H1 (cell line): ENCODE measurements at regions not wholly inside any gene's neighbourhood (a gene's known extent, or its start where the extent isn't known, plus 50 kb on each side); places are given as distances from the start of the nearest gene placed in this dataset.

ENCODE experiments used
- CTCF ChIA-PET: fragments of 300-600 bp; sonication (Branson Sonifier 250); formaldehyde crosslinking; loops from one replicate; lab custom pipeline; 2021; ENCODE audit not compliant: partially characterized antibody; lab: Charles Lee
- POLR2A ChIA-PET: fragments of 300-600 bp; sonication (Branson Sonifier 250); formaldehyde crosslinking; loops from one replicate; lab custom pipeline; 2021; ENCODE audit warnings: inconsistent platforms; ENCODE audit not compliant: partially characterized antibody; lab: Charles Lee
- DNase-seq, 2 experiments: peaks; one replicate each; pipeline versions ENCODE4 v3.0.0 to v3.0.0-alpha.2; 2010 to 2022; ENCODE audit warnings: low spot score in 2 of 2, low read depth in 1 of 2, mixed read lengths in 1 of 2
- FAIRE-seq: peaks from 2 replicates; lab custom pipeline; 2011; peaks lifted over from hg19 to GRCh38; lab: Jason Lieb, UNC
- H2AFZ ChIP-seq: 2 replicates; pipeline ENCODE4 v1.8.1; 2012; ENCODE audit warnings: low read length, inconsistent platforms
- H2AK5ac ChIP-seq: 2 replicates; pipeline ENCODE4 v1.6.1; 2013; ENCODE audit warnings: low read depth, low read length
- H2BK120ac ChIP-seq: replicated peaks from 2 replicates; pipeline ENCODE3; 2013; ENCODE audit warnings: low read depth, low read length, inconsistent platforms
- H2BK12ac ChIP-seq: 2 replicates; pipeline ENCODE4 v1.6.1; 2013; ENCODE audit warnings: low read depth, low read length
- H2BK15ac ChIP-seq: 2 replicates; pipeline ENCODE4 v1.6.1; 2013; ENCODE audit warnings: low read length
- H2BK20ac ChIP-seq: 2 replicates; pipeline ENCODE4 v1.6.1; 2013; ENCODE audit warnings: low read length
- H2BK5ac ChIP-seq: 2 replicates; pipeline ENCODE4 v1.6.1; 2013; ENCODE audit warnings: low read depth, low read length
- H3K14ac ChIP-seq: 2 replicates; pipeline ENCODE4 v1.6.1; 2013; ENCODE audit warnings: inconsistent platforms; ENCODE audit not compliant: insufficient read length
- H3K18ac ChIP-seq: 2 replicates; pipeline ENCODE4 v1.6.1; 2013; ENCODE audit warnings: low read length; ENCODE audit errors: extremely low read depth
- H3K23ac ChIP-seq: 2 replicates; pipeline ENCODE4 v1.6.1; 2013; ENCODE audit warnings: inconsistent platforms; ENCODE audit not compliant: insufficient read length
- H3K23me2 ChIP-seq: 2 replicates; pipeline ENCODE4 v1.6.1; 2013; ENCODE audit warnings: low read depth, low read length
- H3K27ac ChIP-seq: 2 replicates; pipeline ENCODE4 v1.6.1; 2011; ENCODE audit warnings: low read depth, low read length, inconsistent platforms
- H3K27me3 ChIP-seq, 4 experiments: replicated peaks in 1 of 4; 1 replicate in 1 of 4; 2 replicates in 3 of 4; pipeline versions ENCODE4 v1.6.1 to v1.8.1; 2011 to 2013; ENCODE audit warnings: low read length in 3 of 4, mild to moderate bottlenecking in 3 of 4, inconsistent platforms in 2 of 4, mixed read lengths in 2 of 4, moderate library complexity in 1 of 4; ENCODE audit not compliant: control insufficient read depth in 3 of 4, insufficient read depth in 3 of 4; ENCODE audit errors: extremely low read depth in 1 of 4
- H3K36me3 ChIP-seq, 4 experiments: 2 replicates each; pipeline versions ENCODE4 v1.6.1 to v1.8.1; 2011 to 2013; ENCODE audit warnings: mild to moderate bottlenecking in 4 of 4, low read length in 3 of 4, moderate library complexity in 2 of 4, control low read depth in 1 of 4, inconsistent platforms in 1 of 4; ENCODE audit not compliant: insufficient read depth in 4 of 4, control insufficient read depth in 2 of 4
- H3K4ac ChIP-seq: replicated peaks from 2 replicates; pipeline ENCODE3; 2013; ENCODE audit warnings: low read length, low read depth, mixed read lengths, inconsistent platforms; ENCODE audit not compliant: insufficient read length
- H3K4me1 ChIP-seq, 4 experiments: replicated peaks in 1 of 4; 1 replicate in 1 of 4; 2 replicates in 3 of 4; pipeline versions ENCODE4 v1.6.1 to v1.8.1; 2011 to 2013; ENCODE audit warnings: low read length in 3 of 4, inconsistent platforms in 2 of 4, mixed read lengths in 1 of 4; ENCODE audit not compliant: insufficient read depth in 4 of 4, control insufficient read depth in 3 of 4
- H3K4me2 ChIP-seq, 2 experiments: 2 replicates each; pipeline versions ENCODE4 v1.6.1 to v1.8.1; 2011 to 2013; ENCODE audit warnings: low read depth in 2 of 2, low read length in 2 of 2, control low read depth in 1 of 2, inconsistent platforms in 1 of 2, mild to moderate bottlenecking in 1 of 2; ENCODE audit not compliant: insufficient read depth in 1 of 2
- H3K4me3 ChIP-seq, 4 experiments: fragments of 200-600, 300-600 bp in 1 of 4; sonication (generic), shearing (Covaris generic), sonication (Bioruptor Twin) in 1 of 4; 2 replicates each; pipeline versions ENCODE4 v1.5.1 to v1.8.1; 2011 to 2016; ENCODE audit warnings: low read length in 4 of 4, low read depth in 3 of 4, control low read depth in 2 of 4, inconsistent platforms in 2 of 4, mild to moderate bottlenecking in 2 of 4, mixed read lengths in 1 of 4, moderate library complexity in 1 of 4; ENCODE audit not compliant: insufficient read depth in 2 of 4; ENCODE audit errors: extremely low read depth in 1 of 4
- H3K56ac ChIP-seq: replicated peaks from 2 replicates; pipeline ENCODE3; 2013; ENCODE audit warnings: low read depth, mild to moderate bottlenecking, mixed read lengths, low read length, inconsistent platforms; ENCODE audit not compliant: insufficient read length
- H3K79me1 ChIP-seq: 2 replicates; pipeline ENCODE4 v1.6.1; 2013; ENCODE audit warnings: low read depth, low read length, control low read depth
- H3K79me2 ChIP-seq, 2 experiments: 2 replicates each; pipeline versions ENCODE4 v1.6.1 to v1.8.1; 2012 to 2013; ENCODE audit warnings: low read length in 2 of 2, mild to moderate bottlenecking in 2 of 2, inconsistent platforms in 1 of 2; ENCODE audit not compliant: insufficient read depth in 2 of 2, control insufficient read depth in 1 of 2
- H3K9ac ChIP-seq, 4 experiments: replicated peaks in 1 of 4; 1 replicate in 1 of 4; 2 replicates in 3 of 4; pipeline versions ENCODE4 v1.6.1 to v1.8.1; 2011 to 2013; ENCODE audit warnings: low read depth in 3 of 4, low read length in 3 of 4, control low read depth in 2 of 4, mild to moderate bottlenecking in 2 of 4, moderate library complexity in 2 of 4, inconsistent platforms in 1 of 4; ENCODE audit errors: extremely low read depth in 1 of 4
- H3K9me3 ChIP-seq, 2 experiments: 2 replicates each; pipeline versions ENCODE4 v1.6.1 to v1.8.1; 2012 to 2013; ENCODE audit warnings: mild to moderate bottlenecking in 2 of 2, moderate library complexity in 2 of 2, control low read depth in 1 of 2, inconsistent platforms in 1 of 2, low read depth in 1 of 2, low read length in 1 of 2, mixed read lengths in 1 of 2; ENCODE audit not compliant: insufficient read depth in 2 of 2
- H4K20me1 ChIP-seq, 2 experiments: replicated peaks in 1 of 2; 2 replicates each; pipeline versions ENCODE3 to v1.8.1; 2011 to 2013; ENCODE audit warnings: inconsistent platforms in 2 of 2, low read length in 2 of 2, mild to moderate bottlenecking in 1 of 2; ENCODE audit not compliant: insufficient read depth in 2 of 2, control insufficient read depth in 1 of 2
- H4K5ac ChIP-seq: 2 replicates; pipeline ENCODE4 v1.6.1; 2013; ENCODE audit warnings: low read length, low read depth, mixed read lengths, inconsistent platforms; ENCODE audit not compliant: insufficient read length
- H4K8ac ChIP-seq: 2 replicates; pipeline ENCODE4 v1.8.0; 2013; ENCODE audit warnings: mild to moderate bottlenecking, moderate library complexity, low read length, inconsistent platforms; ENCODE audit not compliant: insufficient read depth; ENCODE audit errors: extremely low read depth
- H4K91ac ChIP-seq: replicated peaks from 2 replicates; pipeline ENCODE3; 2013; ENCODE audit warnings: low read length, mixed read lengths, inconsistent platforms; ENCODE audit not compliant: insufficient read length
- ASH2L ChIP-seq: fragments of 200-600, 300-600 bp; sonication (generic); IDR thresholded peaks from one replicate; pipeline ENCODE4 v1.7.1; 2017; ENCODE audit warnings: low read length
- BCL11A ChIP-seq, 2 experiments: IDR thresholded peaks; one replicate each; pipeline ENCODE4 v1.6.1; 2011; ENCODE audit warnings: low read depth in 2 of 2, low read length in 2 of 2, mild to moderate bottlenecking in 2 of 2
- CEBPB ChIP-seq: IDR thresholded peaks from 2 replicates; pipeline ENCODE4 v1.6.1; 2012; ENCODE audit warnings: low read depth, low read length
- CTBP2 ChIP-seq: IDR thresholded peaks from 2 replicates; pipeline ENCODE4 v1.7.0; 2011; ENCODE audit warnings: borderline replicate concordance, mild to moderate bottlenecking, moderate library complexity, mixed read lengths, low read length; ENCODE audit not compliant: insufficient read depth, insufficient read length
- FOSL1 ChIP-seq: IDR thresholded peaks from 2 replicates; pipeline ENCODE4 v1.6.1; 2011; ENCODE audit warnings: mild to moderate bottlenecking, low read depth, low read length, moderate library complexity; ENCODE audit not compliant: insufficient read depth
- KDM5A ChIP-seq: fragments of 200-600 bp; IDR thresholded peaks from 2 replicates; pipeline ENCODE4 v1.7.1; 2012; ENCODE audit warnings: mild to moderate bottlenecking, low read length, inconsistent platforms, mixed read lengths
- MAFK ChIP-seq: IDR thresholded peaks from 2 replicates; pipeline ENCODE4 v1.6.1; 2012; ENCODE audit warnings: low read depth, mild to moderate bottlenecking, improper control_type of control experiment, low read length
- PHF8 ChIP-seq: fragments of 200-600 bp; sonication (generic); conservative IDR thresholded peaks from 2 replicates; pipeline ENCODE4 v1.7.1; 2012; ENCODE audit warnings: low read depth, mild to moderate bottlenecking, inconsistent platforms, low read length, moderate library complexity
- RAD21 ChIP-seq, 2 experiments: IDR thresholded peaks in 1 of 2; conservative IDR thresholded peaks in 1 of 2; 2 replicates each; pipeline ENCODE4 v1.6.1; 2011; ENCODE audit warnings: low read depth in 2 of 2, low read length in 2 of 2, improper control_type of control experiment in 1 of 2, inconsistent platforms in 1 of 2, mild to moderate bottlenecking in 1 of 2, moderate library complexity in 1 of 2
- RNF2 ChIP-seq: fragments of 200-900, 300-1000 bp; sonication (generic); IDR thresholded peaks from 2 replicates; pipeline ENCODE4 v1.7.1; 2016; ENCODE audit warnings: borderline replicate concordance, low read depth, mild to moderate bottlenecking, antibody characterized with exemption, low read length; ENCODE audit not compliant: poor library complexity, severe bottlenecking; ENCODE audit errors: missing control alignments
- TAF1 ChIP-seq: IDR thresholded peaks from 2 replicates; pipeline ENCODE4 v1.6.1; 2011; ENCODE audit warnings: mild to moderate bottlenecking, low read depth, low read length
- TAF7 ChIP-seq: optimal IDR thresholded peaks from 2 replicates; pipeline ENCODE3; 2011; ENCODE audit warnings: low read depth, mild to moderate bottlenecking, inconsistent platforms, low read length, moderate library complexity, borderline replicate concordance
- WGBS, 2 experiments: shearing (Covaris generic) in 1 of 2; methylation state at CpG; one replicate each; pipeline versions ENCODE4 v1.1.6 to v1.1.7; 2013 to 2015; ENCODE audit warnings: low lambda C conversion rate in 2 of 2, mixed read lengths in 2 of 2, inconsistent platforms in 1 of 2, low coverage in 1 of 2, missing lambda C conversion rate in 1 of 2; ENCODE audit not compliant: insufficient replicate concordance in 2 of 2, insufficient coverage in 1 of 2, insufficient read length in 1 of 2; ENCODE audit errors: extremely low coverage in 1 of 2, missing lambda C conversion rate in 1 of 2; 5-methylcytosine and 5-hydroxymethylcytosine counted together

- Histone ChIP-seq H2BK5ac (no peak overlapping the region), H2BK12ac (no peak overlapping the region), H3K79me1 (no peaks in the 10 kb centered on the region), H2BK20ac (no peak overlapping the region), H4K20me1 (no peaks in the 10 kb centered on the region), H3K23me2 (no peaks in the 10 kb centered on the region), H3K27ac (no peak overlapping the region), H2AK5ac (no peak overlapping the region), H3K14ac (no peak overlapping the region), H4K91ac (no peak overlapping the region), H3K56ac (no peak overlapping the region), H3K27me3 (no peaks in the 10 kb centered on the region), H3K36me3 (no peaks in the 10 kb centered on the region), H3K4me3 (no peak overlapping the region), H3K79me2 (no peaks in the 10 kb centered on the region), H2AFZ (no peak overlapping the region), H4K5ac (no peak overlapping the region), H3K4ac (no peak overlapping the region), H3K4me2 (no peak overlapping the region), H4K8ac (no peak overlapping the region)
- ChIA-PET CTCF (interaction anchor here (0.7 to 2.0 kb wide), 3 partner anchors 14 to 158 kb away, joined by 3 to 6 read pairs (median 3); no protein-coding TSS in a partner anchor), POLR2A (no interaction called here)
- FAIRE-seq, result no peak
- no peak for TF ChIP-seq CEBPB
- TF ChIP-seq TAF1, result no peak
- TF ChIP-seq FOSL1, result no peak
- no peak for TF ChIP-seq CTBP2
- no peak for TF ChIP-seq TAF7
- TF ChIP-seq ASH2L, result no peak
- no peak for TF ChIP-seq MAFK
- TF ChIP-seq RNF2, result no peak
- TF ChIP-seq BCL11A (IDR thresholded peaks at IDR 0.05; ENCODE audit: low read depth in 2 of 2, low read length in 2 of 2), result no peak
- no peak for TF ChIP-seq PHF8
- no peak for TF ChIP-seq KDM5A
- no peak for TF ChIP-seq RAD21 (IDR thresholded peaks at IDR 0.05 in 1 of 2, conservative IDR thresholded peaks at IDR 0.05 in 1 of 2; ENCODE audit: low read depth in 2 of 2, low read length in 2 of 2)
- TF ChIP-seq, all 59 proteins: peak for 0
- H3K18ac ChIP-seq, result no peak overlapping the region
- no peaks in the 10 kb centered on the region; a peak in 1 of 7 replicates for H3K4me1 ChIP-seq
- H3K23ac ChIP-seq, result no peak overlapping the region
- H2BK120ac ChIP-seq, result no peak overlapping the region
- H2BK15ac ChIP-seq, result no peak overlapping the region
- no peaks in the 10 kb centered on the region for H3K9me3 ChIP-seq
- 79% methylated on average over 4 of the region's 4 CpGs; no CpG with 5 or more reads in 1 of the 2 experiments for WGBS, 2 experiments
- no peak overlapping the region for H3K9ac ChIP-seq
- DNase-seq, result no peak
Measured at GRCh38 chr11:91912322-91912721, 312.3 kb upstream of the FAT3 start.
